ENCODE measurements at regions not wholly inside any gene's neighbourhood (a gene's known extent, or its start where the extent isn't known, plus 50 kb on each side); places are given as distances from the start of the nearest gene placed in this dataset.

GRCh38 chr15:83346342-83346741, 61.9 kb upstream of the BNC1 start:
- Histone ChIP-seq H3K4me3 (replicated peaks in 1 of 3; ENCODE audit: insufficient read depth in 1 of 3, low read depth in 2 of 3, low read length in 3 of 3) (no peak overlapping the region), H3K4me1 (ENCODE audit: insufficient read depth, low read length) (no peaks in the 10 kb centered on the region), H3K36me3 (replicated peaks in 1 of 2; ENCODE audit: control insufficient read depth in 1 of 2, insufficient read depth in 2 of 2, low read length in 2 of 2) (no peaks in the 10 kb centered on the region), H2AFZ (ENCODE audit: low read length) (no peak overlapping the region), H3K79me2 (ENCODE audit: insufficient read depth, low read length) (no peaks in the 10 kb centered on the region), H3K27ac (ENCODE audit: extremely low read length, insufficient read depth, low read length) (no peak overlapping the region), H4K20me1 (ENCODE audit: insufficient read depth, low read length) (no peaks in the 10 kb centered on the region), H3K4me2 (ENCODE audit: low read depth, low read length) (no peak overlapping the region), H3K27me3 (ENCODE audit: control insufficient read depth in 1 of 2, insufficient read depth in 2 of 2, low read length in 2 of 2) (no peaks in the 10 kb centered on the region; a peak in 1 of 5 replicates), H3K9ac (ENCODE audit: insufficient read depth, low read depth, low read length) (no peak overlapping the region), H3K9me3 (ENCODE audit: low read length) (no peaks in the 10 kb centered on the region)
- in situ Hi-C loops (cut with HindIII; ENCODE audit: extremely low pct_ligation_motif_present, low pct_unique_long_range_greater_than_20kb) (no loop called here), intact Hi-C loops (cut with micrococcal nuclease; ENCODE audit: unreplicated experiment) (no loop called here)
- no TSS peak for BruUV-seq (replicated peaks)
- no peak for FAIRE-seq
- TF ChIP-seq ZNF225 (CRISPR knock-in tag; IDR thresholded peaks at IDR 0.05) (no peak), AKNA (CRISPR knock-in tag; IDR thresholded peaks at IDR 0.05; ENCODE audit: borderline replicate concordance) (no peak), FOXP1 (IDR thresholded peaks at IDR 0.05) (no peak), FOXP1 (CRISPR knock-in tag; IDR thresholded peaks at IDR 0.05) (no peak), MAFF (IDR thresholded peaks at IDR 0.05; ENCODE audit: low read depth, low read length) (peak; percentile 9; the same call in 1 of the 2 replicates), HMGXB3 (CRISPR knock-in tag; IDR thresholded peaks at IDR 0.05; ENCODE audit: borderline replicate concordance) (no peak), MAFK (conservative IDR thresholded peaks at IDR 0.05 in 1 of 2, IDR thresholded peaks at IDR 0.05 in 1 of 2; ENCODE audit: low read length in 2 of 2) (peak in 1 of 2 experiments; percentile 75; a peak in 3 of 4 replicates), SRY (CRISPR knock-in tag; IDR thresholded peaks at IDR 0.05) (no peak)
- CTCF ChIA-PET (ENCODE audit: low intra/inter-chr PET ratio, low total read pairs) = no interaction called here
- ATAC-seq = no peak
- no peak for DNase-seq (ENCODE audit: low spot score)
- WGBS (ENCODE audit: low lambda C conversion rate) = 30% methylated on average over 3 of the region's 3 CpGs
- POLR2A ChIA-PET = no interaction called here
